K562 (cell line): ENCODE measurements at regions not wholly inside any gene's neighbourhood (a gene's known extent, or its start where the extent isn't known, plus 50 kb on each side); places are given as distances from the start of the nearest gene placed in this dataset.

ENCODE experiments used
- ATAC-seq: fragments of 200-7000 bp; cut with Tn5 transposase; 3 replicates; pipeline ENCODE4 v1.9.1; 2020; ENCODE audit warnings: moderate library complexity
- BruUV-seq: library from RNA; stranded (reverse); fragments of 400-500 nt; replicated peaks from 2 replicates; lab custom pipeline; 2021; lab: Mats Ljungman, UMichigan
- CTCF ChIA-PET: fragments of 300-600 bp; formaldehyde crosslinking; extraction: SDS; loops from one replicate; lab custom pipeline; 2021; ENCODE audit warnings: low intra/inter-chr PET ratio; lab: Yijun Ruan, JAX
- POLR2A ChIA-PET: fragments of 300-600, 350-650 bp; sonication (Branson Sonifier 250); formaldehyde crosslinking; extraction: SDS; loops from one replicate; lab custom pipeline; 2021; ENCODE audit warnings: antibody characterized with exemption, inconsistent platforms; lab: Yijun Ruan, JAX
- DNase-seq, 4 experiments: peaks; one replicate each; pipeline versions ENCODE4 v3.0.0 to v3.0.0-alpha.2; 2011 to 2018; ENCODE audit warnings: low spot score in 3 of 4, mixed read lengths in 3 of 4; ENCODE audit errors: extremely low read depth in 1 of 4
- FAIRE-seq: peaks from 2 replicates; lab custom pipeline; 2011; peaks lifted over from hg19 to GRCh38; lab: Jason Lieb, UNC
- H2AFZ ChIP-seq: 2 replicates; pipeline ENCODE4 v1.6.0; 2011; ENCODE audit warnings: low read depth, low read length, control low read depth, inconsistent platforms
- H3K27ac ChIP-seq: fragments of 200-600 bp; 3 replicates; pipeline ENCODE4 v1.8.0; 2011; ENCODE audit warnings: low read depth, mild to moderate bottlenecking, control low read depth, inconsistent platforms, low read length, moderate library complexity, mixed read lengths; ENCODE audit errors: extremely low read depth
- H3K27me3 ChIP-seq, 2 experiments: fragments of 300-600 bp in 1 of 2; 2 replicates in 1 of 2; 3 replicates in 1 of 2; pipeline versions ENCODE4 v1.6.0 to v1.8.0; 2011; ENCODE audit warnings: inconsistent platforms in 2 of 2, low read length in 2 of 2, mild to moderate bottlenecking in 1 of 2, mixed read lengths in 1 of 2, moderate library complexity in 1 of 2; ENCODE audit not compliant: control insufficient read depth in 2 of 2, insufficient read depth in 2 of 2
- H3K36me3 ChIP-seq: fragments of 300-600 bp; 3 replicates; pipeline ENCODE4 v1.8.0; 2011; ENCODE audit warnings: mild to moderate bottlenecking, low read length, inconsistent platforms; ENCODE audit not compliant: control insufficient read depth, insufficient read depth
- H3K4me1 ChIP-seq, 2 experiments: fragments of 200-600 bp in 1 of 2; replicated peaks in 1 of 2; 2 replicates in 1 of 2; 3 replicates in 1 of 2; pipeline versions ENCODE4 v1.5.1 to v1.8.0; 2011; ENCODE audit warnings: inconsistent platforms in 2 of 2, low read length in 2 of 2, mild to moderate bottlenecking in 1 of 2, mixed read lengths in 1 of 2, moderate library complexity in 1 of 2; ENCODE audit not compliant: control insufficient read depth in 2 of 2, insufficient read depth in 2 of 2
- H3K4me2 ChIP-seq: 2 replicates; pipeline ENCODE4 v1.6.1; 2011; ENCODE audit warnings: low read length, control low read depth, inconsistent platforms, mixed read lengths; ENCODE audit not compliant: insufficient read depth
- H3K4me3 ChIP-seq: fragments of 200-600 bp; sonication (generic), shearing (Covaris generic); 2 replicates; pipeline ENCODE4 v1.5.1; 2016; ENCODE audit warnings: control low read depth, inconsistent platforms
- H3K79me2 ChIP-seq: fragments of 200-600 bp; 3 replicates; pipeline ENCODE4 v1.8.0; 2011; ENCODE audit warnings: low read length, inconsistent platforms; ENCODE audit not compliant: control insufficient read depth, insufficient read depth
- H3K9ac ChIP-seq, 2 experiments: 2 replicates each; pipeline versions ENCODE4 v1.6.0 to v1.6.1; 2011; ENCODE audit warnings: low read depth in 2 of 2, low read length in 2 of 2, control low read depth in 1 of 2, inconsistent platforms in 1 of 2, mild to moderate bottlenecking in 1 of 2, mixed read lengths in 1 of 2; ENCODE audit not compliant: insufficient read depth in 1 of 2
- H3K9me1 ChIP-seq: one replicate; pipeline ENCODE4 v1.6.0; 2011; ENCODE audit warnings: inconsistent platforms, mild to moderate bottlenecking, low read length, moderate library complexity; ENCODE audit not compliant: control insufficient read depth, insufficient read depth
- H3K9me3 ChIP-seq: replicated peaks from 2 replicates; pipeline ENCODE4 v1.5.1; 2011; ENCODE audit warnings: low read depth, low read length, inconsistent platforms; ENCODE audit not compliant: control insufficient read depth, insufficient read depth
- H4K20me1 ChIP-seq: replicated peaks from 2 replicates; pipeline ENCODE4 v1.6.1; 2011; ENCODE audit warnings: low read length, inconsistent platforms, mixed read lengths; ENCODE audit not compliant: control insufficient read depth, insufficient read depth
- AFF1 ChIP-seq, 2 experiments: fragments of 450-650 bp; IDR thresholded peaks; 2 replicates each; pipeline ENCODE4 v1.6.1; 2018; ENCODE audit warnings: mild to moderate bottlenecking in 2 of 2, low read depth in 1 of 2; ENCODE audit not compliant: partially characterized antibody in 2 of 2
- HBP1 ChIP-seq: fragments of 450-650 bp; formaldehyde crosslinking; IDR thresholded peaks from 2 replicates; pipeline ENCODE4 v1.4.0; 2022; ENCODE audit warnings: missing genetic modification characterization
- MAFF ChIP-seq: IDR thresholded peaks from 2 replicates; pipeline ENCODE4 v1.6.1; 2012; ENCODE audit warnings: low read length, improper control_type of control experiment
- TSC22D4 ChIP-seq: fragments of 450-650 bp; IDR thresholded peaks from 2 replicates; pipeline ENCODE4 v1.6.1; 2016; ENCODE audit warnings: missing genetic modification characterization, missing biosample characterization, control low read depth
- WGBS: fragments of 100-300 bp; shearing (Covaris generic); methylation state at CpG from one replicate; pipeline ENCODE4 v1.1.6; 2016; ENCODE audit warnings: low coverage, mixed read lengths; ENCODE audit not compliant: insufficient coverage; ENCODE audit errors: missing lambda C conversion rate; 5-methylcytosine and 5-hydroxymethylcytosine counted together
- in situ Hi-C: fragments of 300-500 bp; cut with MboI; formaldehyde crosslinking; loops from 4 replicates; pipeline ENCODE4 v1.15.0; 2018; ENCODE audit warnings: inconsistent platforms, mixed read lengths
- intact Hi-C: fragments of 100-400 bp; cut with micrococcal nuclease; formaldehyde crosslinking; loops from 2 replicates; pipeline ENCODE4 v1.14.2; 2022

- POLR2A ChIA-PET, result no interaction called here
- CTCF ChIA-PET, result no interaction called here
Measured at GRCh38 chr16:80034469-80034826, 433.9 kb upstream of the MAF start.

GRCh38 chr16:80033783-80034468 is 433.4 kb upstream of the MAF start:
- in situ Hi-C loops, result no loop called here
- DNase-seq (no peak), FAIRE-seq (no peak), ATAC-seq (no peak)
- no peak overlapping the region for H3K4me3 ChIP-seq
- no peaks in the 10 kb centered on the region for H3K79me2 ChIP-seq
- H3K27me3 ChIP-seq, result no peaks in the 10 kb centered on the region; a peak in 1 of 5 replicates
- H3K27ac ChIP-seq, result no peak overlapping the region
- BruUV-seq, result no TSS peak
- no peaks in the 10 kb centered on the region for H3K9me1 ChIP-seq
- TF ChIP-seq HBP1 (CRISPR knock-in tag), result no peak
- TF ChIP-seq AFF1 (IDR thresholded peaks at IDR 0.05; ENCODE audit: low read depth in 1 of 2, partially characterized antibody in 2 of 2), result peak in 1 of 2 experiments; percentile 97
- ChIA-PET POLR2A (interaction anchor here (1.4 kb wide), 1 partner anchor 9 kb away, joined by 4 read pairs; no protein-coding TSS in a partner anchor), CTCF (no interaction called here)
- no peak overlapping the region for H3K9ac ChIP-seq
- no peak overlapping the region for H3K4me2 ChIP-seq
- 70% methylated on average over 3 of the region's 3 CpGs for WGBS
- no peak overlapping the region for H2AFZ ChIP-seq
- intact Hi-C loops, result no loop called here
- no peaks in the 10 kb centered on the region for H4K20me1 ChIP-seq
- H3K9me3 ChIP-seq, result no peaks in the 10 kb centered on the region; the same call in 1 of the 2 replicates
- peaks cover 0 to 9% of the 10 kb centered on the region in 2 experiments; a peak in 3 of 5 replicates for H3K4me1 ChIP-seq
- H3K36me3 ChIP-seq, result no peaks in the 10 kb centered on the region

More at GRCh38 chr16:80034469-80034826, 433.9 kb upstream of the MAF start:
- BruUV-seq, result no TSS peak
- FAIRE-seq, result no peak
- no peaks in the 10 kb centered on the region for H3K9me1 ChIP-seq
- peaks cover 0 to 4% of the 10 kb centered on the region in 2 experiments; a peak in 3 of 5 replicates for H3K4me1 ChIP-seq
- no peak overlapping the region for H2AFZ ChIP-seq
- in situ Hi-C loops (no loop called here), intact Hi-C loops (no loop called here)
- WGBS, result 75% methylated on average over 4 of the region's 4 CpGs
- H3K9ac ChIP-seq, result no peak overlapping the region
- no peaks in the 10 kb centered on the region; a peak in 1 of 5 replicates for H3K27me3 ChIP-seq
- no peak for ATAC-seq
- no peak for DNase-seq
- H4K20me1 ChIP-seq, result no peaks in the 10 kb centered on the region
- no peak overlapping the region for H3K4me2 ChIP-seq
- no peaks in the 10 kb centered on the region; the same call in 1 of the 2 replicates for H3K9me3 ChIP-seq
- TF ChIP-seq MAFF (0 out of 2 replicates have a peak, but pooled peaks have one; percentile 2), TSC22D4 (tag) (no peak)
- no peaks in the 10 kb centered on the region for H3K36me3 ChIP-seq
- H3K4me3 ChIP-seq, result no peak overlapping the region
- H3K79me2 ChIP-seq, result no peaks in the 10 kb centered on the region
- H3K27ac ChIP-seq, result no peak overlapping the region
